ENCODE measurements at regions not wholly inside any gene's neighbourhood (a gene's known extent, or its start where the extent isn't known, plus 50 kb on each side); places are given as distances from the start of the nearest gene placed in this dataset.

- Histone ChIP-seq H3K36me3 (ENCODE audit: insufficient read depth, insufficient read length, low read length) (no peaks in the 10 kb centered on the region), H3K9ac (ENCODE audit: insufficient read length, low read depth) (no peak overlapping the region), H3K4me1 (ENCODE audit: insufficient read depth, insufficient read length) (no peaks in the 10 kb centered on the region), H3K27me3 (ENCODE audit: insufficient read depth, insufficient read length) (no peaks in the 10 kb centered on the region), H3K9me3 (ENCODE audit: insufficient read depth, low read length) (no peaks in the 10 kb centered on the region), H3K4me3 (ENCODE audit: insufficient read length, low read depth) (no peak overlapping the region)
- TF ChIP-seq SUZ12 (IDR thresholded peaks at IDR 0.05; ENCODE audit: extremely low read depth, insufficient read depth, insufficient read length): no peak
- no peak for TF ChIP-seq ZNF274 (IDR thresholded peaks at IDR 0.05; ENCODE audit: low read depth, low read length)
- no peak for TF ChIP-seq YY1 (IDR thresholded peaks at IDR 0.05; ENCODE audit: insufficient read depth, insufficient read length)
- DNase-seq (ENCODE audit: low read depth, low spot score): no peak
Observed at GRCh38 chr4:86496094-86497080, 97.7 kb upstream of the PTPN13 start.

DNA sequence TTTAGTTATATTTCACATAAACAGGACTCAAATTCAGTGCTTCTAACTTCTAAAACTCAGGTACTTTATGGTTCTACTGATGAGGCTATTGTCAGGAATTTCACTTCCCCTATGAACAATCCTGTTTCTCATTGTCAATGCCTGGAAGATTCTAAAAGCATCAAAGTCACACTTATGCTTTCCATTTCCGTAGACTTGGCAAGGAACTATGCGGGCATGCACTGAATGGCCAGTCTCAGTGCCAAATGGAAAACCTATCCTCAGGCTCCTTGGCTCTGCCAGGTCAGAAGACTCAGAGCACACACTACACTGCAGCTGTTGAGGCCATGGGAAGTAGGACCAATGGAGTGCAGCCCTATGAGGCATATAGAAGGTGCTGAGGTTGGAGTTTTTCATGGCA is 97.0 kb upstream of the PTPN13 start:
- Histone ChIP-seq H3K27me3 (ENCODE audit: insufficient read depth, insufficient read length) (no peaks in the 10 kb centered on the region), H3K9me3 (ENCODE audit: insufficient read depth, low read length) (no peaks in the 10 kb centered on the region), H3K4me3 (ENCODE audit: insufficient read length, low read depth) (no peak overlapping the region), H3K4me1 (ENCODE audit: insufficient read depth, insufficient read length) (no peaks in the 10 kb centered on the region), H3K9ac (ENCODE audit: insufficient read length, low read depth) (no peak overlapping the region), H3K36me3 (ENCODE audit: insufficient read depth, insufficient read length, low read length) (no peaks in the 10 kb centered on the region)
- no peak for TF ChIP-seq ZNF274 (IDR thresholded peaks at IDR 0.05; ENCODE audit: low read depth, low read length)
- no peak for TF ChIP-seq SUZ12 (IDR thresholded peaks at IDR 0.05; ENCODE audit: extremely low read depth, insufficient read depth, insufficient read length)
- TF ChIP-seq YY1 (IDR thresholded peaks at IDR 0.05; ENCODE audit: insufficient read depth, insufficient read length): no peak
- no peak for DNase-seq (ENCODE audit: low read depth, low spot score)

DNA sequence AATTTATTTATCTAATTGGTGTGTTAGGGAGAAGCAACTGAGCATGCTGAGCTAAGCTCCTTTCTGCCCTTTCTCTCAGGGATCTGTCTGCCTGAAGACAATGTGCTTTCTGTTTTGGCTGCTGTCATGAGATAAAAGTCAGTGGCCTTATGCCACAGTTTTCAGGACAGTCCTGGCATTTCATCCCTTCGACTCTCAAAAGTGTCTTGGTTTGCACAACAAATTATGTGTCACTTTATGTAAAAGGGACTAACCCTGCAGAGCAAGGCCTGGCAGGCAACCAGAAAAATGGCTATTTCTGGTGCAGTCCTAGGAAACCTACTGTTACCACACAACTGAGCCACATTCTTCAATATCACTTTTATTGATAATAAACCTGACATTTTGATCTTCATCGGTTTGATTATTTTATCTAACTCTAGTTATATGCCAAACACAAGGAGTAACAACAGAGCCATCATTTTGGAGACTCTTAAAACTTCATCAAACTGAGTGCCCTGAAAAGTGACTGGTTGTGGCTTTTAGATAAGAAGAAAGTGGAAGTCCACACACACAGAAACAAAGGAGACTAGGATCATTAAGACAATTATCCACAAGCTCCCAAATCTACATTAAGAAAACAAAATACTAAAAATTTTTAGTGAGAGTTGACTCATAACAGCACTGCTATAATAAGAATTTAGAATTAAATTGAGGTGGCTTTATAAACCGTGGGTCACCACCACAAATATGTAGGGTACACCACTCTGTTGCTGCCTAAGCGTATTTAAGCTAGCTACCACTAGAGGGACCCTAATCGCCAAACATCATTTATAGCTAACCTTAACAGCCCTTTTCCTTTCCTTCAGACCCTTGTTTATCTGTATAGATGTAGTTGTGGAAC is 95.9 kb upstream of the PTPN13 start:
- H3K4me1 ChIP-seq (ENCODE audit: insufficient read depth, insufficient read length): no peaks in the 10 kb centered on the region

GRCh38 chr4:86498863-86499166 is 95.3 kb upstream of the PTPN13 start:
- H3K36me3 ChIP-seq (ENCODE audit: insufficient read depth, insufficient read length, low read length): no peaks in the 10 kb centered on the region
- H3K4me3 ChIP-seq (ENCODE audit: insufficient read length, low read depth): no peak overlapping the region

More for the DNA sequence above, 95.9 kb upstream of the PTPN13 start:
- TF ChIP-seq ZNF274 (IDR thresholded peaks at IDR 0.05; ENCODE audit: low read depth, low read length) (no peak), SUZ12 (IDR thresholded peaks at IDR 0.05; ENCODE audit: extremely low read depth, insufficient read depth, insufficient read length) (no peak), YY1 (IDR thresholded peaks at IDR 0.05; ENCODE audit: insufficient read depth, insufficient read length) (no peak)
- no peaks in the 10 kb centered on the region for H3K9me3 ChIP-seq (ENCODE audit: insufficient read depth, low read length)
- no peak overlapping the region for H3K9ac ChIP-seq (ENCODE audit: insufficient read length, low read depth)
- no peak for DNase-seq (ENCODE audit: low read depth, low spot score)
- H3K4me3 ChIP-seq (ENCODE audit: insufficient read length, low read depth): no peak overlapping the region
- no peaks in the 10 kb centered on the region for H3K27me3 ChIP-seq (ENCODE audit: insufficient read depth, insufficient read length)
- no peaks in the 10 kb centered on the region for H3K36me3 ChIP-seq (ENCODE audit: insufficient read depth, insufficient read length, low read length)

GRCh38 chr4:86500527-86500926 is 93.6 kb upstream of the PTPN13 start:
- Histone ChIP-seq H3K4me3 (ENCODE audit: insufficient read length, low read depth) (no peak overlapping the region), H3K36me3 (ENCODE audit: insufficient read depth, insufficient read length, low read length) (no peaks in the 10 kb centered on the region), H3K9ac (ENCODE audit: insufficient read length, low read depth) (no peak overlapping the region), H3K9me3 (ENCODE audit: insufficient read depth, low read length) (no peaks in the 10 kb centered on the region), H3K27me3 (ENCODE audit: insufficient read depth, insufficient read length) (no peaks in the 10 kb centered on the region), H3K4me1 (ENCODE audit: insufficient read depth, insufficient read length) (no peaks in the 10 kb centered on the region)
- TF ChIP-seq ZNF274 (IDR thresholded peaks at IDR 0.05; ENCODE audit: low read depth, low read length) (no peak), SUZ12 (IDR thresholded peaks at IDR 0.05; ENCODE audit: extremely low read depth, insufficient read depth, insufficient read length) (no peak), YY1 (IDR thresholded peaks at IDR 0.05; ENCODE audit: insufficient read depth, insufficient read length) (no peak)
- DNase-seq (ENCODE audit: low read depth, low spot score): no peak

More at GRCh38 chr4:86498863-86499166, 95.3 kb upstream of the PTPN13 start:
- no peaks in the 10 kb centered on the region for H3K27me3 ChIP-seq (ENCODE audit: insufficient read depth, insufficient read length)
- H3K4me1 ChIP-seq (ENCODE audit: insufficient read depth, insufficient read length): no peaks in the 10 kb centered on the region
- H3K9ac ChIP-seq (ENCODE audit: insufficient read length, low read depth): no peak overlapping the region
- no peak for DNase-seq (ENCODE audit: low read depth, low spot score)
- H3K9me3 ChIP-seq (ENCODE audit: insufficient read depth, low read length): no peaks in the 10 kb centered on the region
- no peak for TF ChIP-seq YY1 (IDR thresholded peaks at IDR 0.05; ENCODE audit: insufficient read depth, insufficient read length)
- no peak for TF ChIP-seq ZNF274 (IDR thresholded peaks at IDR 0.05; ENCODE audit: low read depth, low read length)
- no peak for TF ChIP-seq SUZ12 (IDR thresholded peaks at IDR 0.05; ENCODE audit: extremely low read depth, insufficient read depth, insufficient read length)

DNA sequence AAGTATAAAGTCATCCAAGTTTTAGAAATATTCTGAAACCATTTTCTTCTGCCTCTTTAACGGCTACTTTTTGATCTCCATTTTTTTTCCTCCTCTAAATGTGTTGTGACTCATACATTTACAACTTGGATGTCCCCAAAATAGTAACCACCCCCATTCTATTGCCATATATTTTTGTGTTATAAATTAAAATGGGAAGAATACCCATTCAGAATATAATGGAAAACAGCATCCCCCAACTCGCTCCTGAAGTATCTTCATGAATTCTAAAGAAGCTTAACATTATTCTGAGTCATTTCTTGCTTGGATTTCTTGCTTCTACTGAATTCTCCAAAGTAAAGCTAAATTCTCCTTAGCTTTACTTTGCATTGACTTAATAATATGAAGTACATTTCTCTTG is 92.0 kb upstream of the PTPN13 start:
- no peak for DNase-seq (ENCODE audit: low read depth, low spot score)
- H3K9ac ChIP-seq (ENCODE audit: insufficient read length, low read depth): no peak overlapping the region
- H3K27me3 ChIP-seq (ENCODE audit: insufficient read depth, insufficient read length): no peaks in the 10 kb centered on the region
- TF ChIP-seq SUZ12 (IDR thresholded peaks at IDR 0.05; ENCODE audit: extremely low read depth, insufficient read depth, insufficient read length): no peak
- no peak for TF ChIP-seq YY1 (IDR thresholded peaks at IDR 0.05; ENCODE audit: insufficient read depth, insufficient read length)
- H3K36me3 ChIP-seq (ENCODE audit: insufficient read depth, insufficient read length, low read length): no peaks in the 10 kb centered on the region
- no peak overlapping the region for H3K4me3 ChIP-seq (ENCODE audit: insufficient read length, low read depth)
- H3K4me1 ChIP-seq (ENCODE audit: insufficient read depth, insufficient read length): no peaks in the 10 kb centered on the region
- H3K9me3 ChIP-seq (ENCODE audit: insufficient read depth, low read length): no peaks in the 10 kb centered on the region

GRCh38 chr4:86506591-86506990 is 87.5 kb upstream of the PTPN13 start:
- Histone ChIP-seq H3K4me1 (ENCODE audit: insufficient read depth, insufficient read length) (no peaks in the 10 kb centered on the region), H3K9me3 (ENCODE audit: insufficient read depth, low read length) (no peaks in the 10 kb centered on the region), H3K9ac (ENCODE audit: insufficient read length, low read depth) (no peak overlapping the region), H3K27me3 (ENCODE audit: insufficient read depth, insufficient read length) (no peaks in the 10 kb centered on the region), H3K4me3 (ENCODE audit: insufficient read length, low read depth) (no peak overlapping the region), H3K36me3 (ENCODE audit: insufficient read depth, insufficient read length, low read length) (no peaks in the 10 kb centered on the region)
- TF ChIP-seq YY1 (IDR thresholded peaks at IDR 0.05; ENCODE audit: insufficient read depth, insufficient read length): no peak
- no peak for TF ChIP-seq SUZ12 (IDR thresholded peaks at IDR 0.05; ENCODE audit: extremely low read depth, insufficient read depth, insufficient read length)
- no peak for TF ChIP-seq ZNF274 (IDR thresholded peaks at IDR 0.05; ENCODE audit: low read depth, low read length)
- DNase-seq (ENCODE audit: low read depth, low spot score): no peak

All from NT2/D1 (cell line).